Endothelial cell of umbilical vein (primary cell): ENCODE measurements at regions not wholly inside any gene's neighbourhood (a gene's known extent, or its start where the extent isn't known, plus 50 kb on each side); places are given as distances from the start of the nearest gene placed in this dataset.

Experiments
- CTCF ChIP-seq, 2 donors: IDR thresholded peaks; 1 replicate in 1 of 2; 2 replicates in 1 of 2; pipeline ENCODE4 v1.5.1; 2011; ENCODE audit warnings: low read length in 2 of 2, mild to moderate bottlenecking in 2 of 2, moderate library complexity in 2 of 2, control low read depth in 1 of 2, inconsistent platforms in 1 of 2, low read depth in 1 of 2; ENCODE audit not compliant: insufficient read depth in 1 of 2; ENCODE audit errors: extremely low read depth in 1 of 2
- EZH2 ChIP-seq: IDR thresholded peaks from 2 replicates; pipeline ENCODE4 v1.6.1; 2012; ENCODE audit warnings: borderline replicate concordance, low read depth, mild to moderate bottlenecking, moderate library complexity, low read length, inconsistent platforms; ENCODE audit not compliant: severe bottlenecking
- JUN ChIP-seq: IDR thresholded peaks from 2 replicates; pipeline ENCODE4 v1.6.1; 2011; ENCODE audit warnings: borderline replicate concordance, low read depth; ENCODE audit not compliant: insufficient read length, insufficient read depth
- MAX ChIP-seq: IDR thresholded peaks from 2 replicates; pipeline ENCODE4 v1.6.1; 2011; ENCODE audit not compliant: insufficient read depth, insufficient read length
- MYC ChIP-seq: IDR thresholded peaks from one replicate; pipeline ENCODE4 v1.6.1; 2011; ENCODE audit warnings: mild to moderate bottlenecking, low read depth, low read length
- POLR2A ChIP-seq: IDR thresholded peaks from 2 replicates; pipeline ENCODE4 v1.6.1; 2012; ENCODE audit warnings: low read depth, mild to moderate bottlenecking, control low read depth, low read length

- no peak for TF ChIP-seq CTCF (IDR thresholded peaks at IDR 0.05; ENCODE audit: extremely low read depth in 1 of 2, insufficient read depth in 1 of 2, low read depth in 1 of 2, low read length in 2 of 2)
- TF ChIP-seq POLR2A, result no peak
- no peak for TF ChIP-seq EZH2
- TF ChIP-seq MYC, result no peak
- no peak for TF ChIP-seq MAX
- no peak for TF ChIP-seq JUN
Measured at GRCh38 chr5:97624886-97625285, 441.8 kb upstream of the RIOK2 start.
